Smooth muscle cell (in vitro differentiated cells): ENCODE measurements at regions not wholly inside any gene's neighbourhood (a gene's known extent, or its start where the extent isn't known, plus 50 kb on each side); places are given as distances from the start of the nearest gene placed in this dataset.

Experiments
- DNase-seq: peaks from one replicate; lab custom pipeline; 2025; ENCODE audit not compliant: unreplicated experiment; lab: John Stamatoyannopoulos, UW
- H2AFZ ChIP-seq: fragments of 200-600 bp; sonication (generic); 2 replicates; pipeline ENCODE4 v1.6.0; 2016; ENCODE audit warnings: antibody characterized with exemption, low read depth, mild to moderate bottlenecking
- H3F3A ChIP-seq: fragments of 200-600 bp; sonication (generic); 2 replicates; pipeline ENCODE4 v1.6.0; 2017; ENCODE audit warnings: antibody characterized with exemption, low read depth
- H3K27ac ChIP-seq: fragments of 200-600 bp; sonication (generic); 2 replicates; pipeline ENCODE4 v1.5.1; 2016; ENCODE audit warnings: low read depth, mild to moderate bottlenecking
- H3K27me3 ChIP-seq: fragments of 200-600 bp; sonication (generic); 2 replicates; pipeline ENCODE4 v1.6.1; 2016; ENCODE audit warnings: low read depth, mild to moderate bottlenecking
- H3K36me3 ChIP-seq: fragments of 200-600 bp; sonication (generic); 2 replicates; pipeline ENCODE4 v1.5.1; 2016; ENCODE audit warnings: low read depth
- H3K4me1 ChIP-seq: fragments of 200-600 bp; sonication (generic); 2 replicates; pipeline ENCODE4 v1.5.1; 2016; ENCODE audit warnings: low read depth
- H3K4me2 ChIP-seq: fragments of 200-600 bp; sonication (generic); 2 replicates; pipeline ENCODE4 v1.6.0; 2016; ENCODE audit warnings: mild to moderate bottlenecking
- H3K4me3 ChIP-seq: fragments of 200-600 bp; sonication (generic); 2 replicates; pipeline ENCODE4 v1.5.1; 2016; ENCODE audit warnings: mild to moderate bottlenecking
- H3K79me2 ChIP-seq: fragments of 200-600 bp; sonication (generic); 2 replicates; pipeline ENCODE4 v1.6.0; 2016; ENCODE audit warnings: low read depth, mild to moderate bottlenecking
- H3K9ac ChIP-seq: fragments of 200-600 bp; sonication (generic); 2 replicates; pipeline ENCODE4 v1.6.0; 2016; ENCODE audit warnings: low read depth
- H3K9me3 ChIP-seq: fragments of 200-600 bp; sonication (generic); replicated peaks from 2 replicates; pipeline ENCODE4 v1.5.1; 2016; ENCODE audit warnings: low read depth
- H4K20me1 ChIP-seq: fragments of 200-600 bp; sonication (generic); 2 replicates; pipeline ENCODE4 v1.6.0; 2016; ENCODE audit warnings: low read depth
- CTCF ChIP-seq: fragments of 200-600 bp; sonication (generic); IDR thresholded peaks from 2 replicates; pipeline ENCODE4 v1.5.1; 2017; ENCODE audit warnings: borderline replicate concordance, mild to moderate bottlenecking, antibody characterized with exemption; ENCODE audit not compliant: insufficient read depth, poor library complexity, severe bottlenecking
- WGBS: methylation state at CpG from one replicate; pipeline ENCODE4 v1.1.7; 2016; ENCODE audit warnings: low lambda C conversion rate; 5-methylcytosine and 5-hydroxymethylcytosine counted together

GRCh38 chr18:11544060-11544633 lies 65.2 kb upstream of the SLC35G4 start:
- Histone ChIP-seq H3K4me3 (no peak overlapping the region), H3K79me2 (no peaks in the 10 kb centered on the region), H3F3A (no peaks in the 10 kb centered on the region), H3K36me3 (no peaks in the 10 kb centered on the region), H3K4me2 (no peak overlapping the region), H3K9ac (no peak overlapping the region), H4K20me1 (no peaks in the 10 kb centered on the region), H2AFZ (no peak overlapping the region), H3K27me3 (no peaks in the 10 kb centered on the region), H3K4me1 (no peaks in the 10 kb centered on the region), H3K27ac (no peak overlapping the region), H3K9me3 (no peaks in the 10 kb centered on the region)
- TF ChIP-seq CTCF: no peak
- no peak for DNase-seq
- WGBS: 93% methylated on average over 4 of the region's 4 CpGs

GRCh38 chr18:11541179-11541578 lies 68.2 kb upstream of the SLC35G4 start:
- Histone ChIP-seq H3K36me3 (no peaks in the 10 kb centered on the region), H3K9ac (no peak overlapping the region), H2AFZ (no peak overlapping the region), H3K9me3 (no peaks in the 10 kb centered on the region), H3K27me3 (no peaks in the 10 kb centered on the region), H4K20me1 (no peaks in the 10 kb centered on the region), H3K4me2 (no peak overlapping the region), H3K4me1 (no peaks in the 10 kb centered on the region), H3F3A (no peaks in the 10 kb centered on the region), H3K79me2 (no peaks in the 10 kb centered on the region), H3K27ac (no peak overlapping the region), H3K4me3 (no peak overlapping the region)
- no peak for TF ChIP-seq CTCF
- 96% methylated on average over 1 of the region's 1 CpG for WGBS
- no peak for DNase-seq

GRCh38 chr18:11533942-11534496 lies 75.4 kb upstream of the SLC35G4 start:
- no peak overlapping the region for H3K4me2 ChIP-seq
- no peak overlapping the region for H3K9ac ChIP-seq
- 95% methylated on average over 13 of the region's 13 CpGs for WGBS
- no peaks in the 10 kb centered on the region for H4K20me1 ChIP-seq
- no peaks in the 10 kb centered on the region for H3K36me3 ChIP-seq
- no peaks in the 10 kb centered on the region for H3K27me3 ChIP-seq
- TF ChIP-seq CTCF: no peak
- H3K4me1 ChIP-seq: no peaks in the 10 kb centered on the region
- no peaks in the 10 kb centered on the region for H3K79me2 ChIP-seq
- DNase-seq: no peak
- no peak overlapping the region for H2AFZ ChIP-seq
- H3F3A ChIP-seq: no peaks in the 10 kb centered on the region
- no peaks in the 10 kb centered on the region for H3K9me3 ChIP-seq
- H3K27ac ChIP-seq: no peak overlapping the region
- no peak overlapping the region for H3K4me3 ChIP-seq

- TF ChIP-seq CTCF: no peak
Observed at GRCh38 chr18:11533513-11533890, 75.9 kb upstream of the SLC35G4 start.

More at GRCh38 chr18:11533513-11533890, 75.9 kb upstream of the SLC35G4 start:
- H2AFZ ChIP-seq: no peak overlapping the region
- no peaks in the 10 kb centered on the region for H4K20me1 ChIP-seq
- H3K4me1 ChIP-seq: no peaks in the 10 kb centered on the region
- H3K4me3 ChIP-seq: no peak overlapping the region
- WGBS: 96% methylated on average over 13 of the region's 13 CpGs
- no peak overlapping the region for H3K4me2 ChIP-seq
- H3F3A ChIP-seq: no peaks in the 10 kb centered on the region
- H3K36me3 ChIP-seq: no peaks in the 10 kb centered on the region
- no peak overlapping the region for H3K9ac ChIP-seq
- no peak for DNase-seq
- H3K79me2 ChIP-seq: no peaks in the 10 kb centered on the region
- H3K9me3 ChIP-seq: no peaks in the 10 kb centered on the region
- no peak overlapping the region for H3K27ac ChIP-seq
- no peaks in the 10 kb centered on the region for H3K27me3 ChIP-seq
